Inflammatory macrophage treated with lipopolysaccharide for 4 hours (primary cell): ENCODE measurements at regions not wholly inside any gene's neighbourhood (a gene's known extent, or its start where the extent isn't known, plus 50 kb on each side); places are given as distances from the start of the nearest gene placed in this dataset.
A peak's percentile ranks its signal among the peaks of the same experiment; 100 is the strongest.
"Not testable (repeated sequence)": the region's sequence is repeated elsewhere in the genome, so short reads cannot be mapped to it uniquely, and the experiment has no call there.

Experiments used
- DNase-seq: peaks from one replicate; pipeline ENCODE4 v3.0.0-alpha.2; 2020

DNA sequence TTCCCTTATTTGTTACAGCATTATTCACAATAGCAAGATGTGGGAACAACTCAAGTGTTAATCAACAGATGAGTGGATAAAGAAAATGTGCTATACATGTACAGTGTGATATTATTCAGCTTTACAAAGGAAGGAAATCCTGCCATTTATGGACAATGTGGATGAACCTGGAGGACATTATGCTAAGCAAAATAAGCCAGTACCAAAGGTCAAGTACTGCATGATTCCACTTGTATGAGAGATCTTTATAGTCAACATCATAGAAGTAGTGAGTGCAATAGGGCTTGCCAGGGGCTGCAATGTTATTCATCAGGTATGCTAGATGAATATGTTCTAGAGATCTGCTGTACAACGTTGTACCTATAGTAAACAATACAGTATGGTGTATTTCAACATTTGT, 138.5 kb upstream of the AGR3 start:
- no peak for DNase-seq

DNA sequence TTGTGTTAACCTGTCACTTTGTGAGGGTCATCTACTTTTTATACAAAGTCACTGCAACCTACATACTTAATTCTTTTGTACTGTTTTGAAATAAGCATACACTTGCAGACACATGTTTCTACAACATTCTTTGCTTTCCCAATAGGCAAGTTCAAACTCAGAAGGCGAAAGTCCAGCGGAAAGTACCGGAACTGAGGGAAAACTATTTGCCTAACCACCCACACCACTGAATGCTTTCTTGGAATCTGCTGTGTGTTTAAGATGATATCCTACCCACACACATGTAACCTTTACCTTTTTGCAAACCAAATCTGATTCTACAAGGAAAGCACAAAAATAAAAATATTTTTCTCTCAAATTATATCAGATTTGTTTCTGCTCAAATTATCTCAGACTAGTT, 139.4 kb upstream of the AGR3 start:
- DNase-seq, result peak; percentile 49

DNA sequence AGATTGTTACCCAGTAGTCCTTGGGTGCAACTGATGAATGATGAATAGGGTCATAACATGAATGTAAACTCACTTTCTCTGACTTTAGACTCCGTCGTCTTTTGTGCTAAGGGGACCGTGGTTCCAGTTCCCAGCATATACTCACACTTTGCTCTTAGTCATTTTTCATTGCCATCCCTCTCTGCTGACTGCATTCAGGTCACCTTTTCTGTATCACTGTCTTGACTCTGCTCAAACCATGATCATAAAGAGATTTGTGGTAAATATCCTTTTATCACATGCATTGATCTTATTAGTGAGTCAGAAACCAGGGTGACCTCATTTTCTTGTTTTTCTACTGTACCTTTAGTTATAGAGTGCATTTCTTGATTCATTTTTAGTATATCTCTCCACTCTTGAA, 141.1 kb upstream of the AGR3 start:
- no peak for DNase-seq

DNA sequence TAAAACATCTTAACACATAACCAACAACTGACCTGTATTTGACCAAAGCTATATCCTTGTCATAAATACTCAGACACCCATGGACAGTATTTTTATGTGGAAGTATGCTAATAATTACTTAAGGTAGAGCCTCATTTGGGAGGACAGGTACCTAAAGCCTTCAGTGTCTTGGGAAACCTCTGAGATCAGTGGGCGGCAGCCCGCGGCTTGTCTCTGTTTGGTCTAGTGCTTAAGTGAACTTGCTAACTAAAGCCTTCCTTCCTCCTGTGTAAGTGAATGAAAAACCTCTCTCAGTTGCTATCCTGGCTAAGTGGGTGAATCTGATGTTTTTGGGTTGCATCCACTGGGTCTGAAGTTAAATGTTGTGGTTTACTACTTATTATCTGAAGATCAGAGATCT, 144.5 kb upstream of the AGR3 start:
- DNase-seq, result no peak

DNA sequence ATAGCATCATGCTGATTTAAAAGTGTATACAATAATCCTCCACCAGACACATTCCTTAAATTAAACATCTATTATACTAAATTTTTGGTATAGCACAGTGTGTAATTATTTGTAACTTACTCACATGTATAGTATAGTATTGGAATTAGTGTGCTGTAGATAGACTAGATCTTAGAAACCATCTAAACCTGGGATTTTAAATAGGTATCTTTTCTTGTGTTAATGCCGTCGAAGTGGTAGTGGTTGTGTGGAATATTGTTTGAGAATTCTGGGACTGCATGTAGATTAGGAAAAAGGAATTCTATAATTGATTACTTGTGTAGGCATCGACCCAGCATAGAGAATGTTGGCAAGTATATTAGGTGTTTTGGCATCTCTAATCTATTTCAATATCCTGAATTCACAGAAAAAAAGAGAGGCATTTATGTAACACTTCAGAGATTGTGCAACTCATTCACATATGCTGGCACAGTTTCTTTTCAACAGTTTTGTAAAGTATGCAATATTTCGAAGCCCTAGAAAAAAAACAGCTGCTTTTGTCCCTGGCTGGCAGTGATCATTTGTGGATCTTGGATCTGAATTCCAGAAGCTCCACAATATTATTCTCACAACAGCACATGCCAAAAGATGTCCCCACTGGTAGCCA, 145.5 kb upstream of the AGR3 start:
- DNase-seq, result peak; percentile 44

DNA sequence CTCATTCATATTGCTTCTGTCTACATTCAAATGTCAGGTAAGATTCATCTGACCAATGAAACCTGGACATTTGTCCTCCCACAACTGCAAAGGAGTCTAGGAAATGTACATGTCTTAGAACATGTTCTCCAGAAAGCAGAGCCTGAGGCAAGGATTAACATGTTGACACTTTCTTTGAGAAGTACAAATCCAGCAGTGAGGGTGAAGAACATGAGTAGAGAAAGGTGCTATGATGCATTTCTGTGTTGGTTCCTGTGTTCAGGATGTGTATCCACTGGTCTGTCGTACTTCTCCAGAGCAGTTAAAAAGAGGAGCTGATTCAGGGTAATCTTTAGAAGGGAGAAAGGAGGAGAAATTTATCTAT, 146.0 kb upstream of the AGR3 start:
- no peak for DNase-seq

DNA sequence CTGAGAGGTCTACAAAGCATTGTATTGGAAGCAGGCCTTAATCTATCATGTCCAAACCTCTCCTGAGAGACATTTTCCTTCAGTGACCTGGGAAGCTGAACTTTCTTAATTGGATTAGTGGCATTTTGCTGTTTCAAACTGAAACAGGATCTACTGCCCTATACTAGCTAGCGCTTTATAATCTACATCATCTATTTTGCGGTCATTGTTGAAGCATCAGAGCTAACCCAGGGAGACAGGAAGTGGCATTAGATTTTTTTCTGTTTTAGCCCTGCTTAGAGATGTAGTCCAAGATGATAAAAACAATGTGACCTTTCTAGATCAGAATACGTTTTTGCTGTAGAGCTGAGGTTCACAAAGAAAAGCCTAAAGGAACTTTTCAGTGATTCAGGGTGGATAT, 147.4 kb upstream of the AGR3 start:
- DNase-seq, result peak; percentile 21

DNA sequence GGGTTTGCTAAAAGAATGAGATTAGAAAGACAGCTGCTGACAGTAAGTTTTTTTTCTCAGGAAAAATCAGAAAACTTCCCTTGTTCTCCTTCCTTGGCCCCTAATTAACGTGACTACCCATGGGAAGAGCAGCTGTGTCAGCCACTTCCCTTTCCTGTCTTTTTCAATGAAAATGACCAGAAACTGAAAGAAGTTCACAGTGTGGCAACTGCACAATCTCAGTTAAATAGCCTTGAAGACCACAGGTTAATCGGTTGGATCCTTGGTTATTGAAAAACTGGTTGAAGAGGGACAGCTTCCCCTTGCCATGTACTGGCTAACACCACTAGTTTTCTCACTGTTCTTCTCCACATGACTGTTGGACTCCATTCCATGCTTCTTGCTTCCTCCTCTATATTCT, 148.8 kb upstream of the AGR3 start:
- peak; percentile 81 for DNase-seq

DNA sequence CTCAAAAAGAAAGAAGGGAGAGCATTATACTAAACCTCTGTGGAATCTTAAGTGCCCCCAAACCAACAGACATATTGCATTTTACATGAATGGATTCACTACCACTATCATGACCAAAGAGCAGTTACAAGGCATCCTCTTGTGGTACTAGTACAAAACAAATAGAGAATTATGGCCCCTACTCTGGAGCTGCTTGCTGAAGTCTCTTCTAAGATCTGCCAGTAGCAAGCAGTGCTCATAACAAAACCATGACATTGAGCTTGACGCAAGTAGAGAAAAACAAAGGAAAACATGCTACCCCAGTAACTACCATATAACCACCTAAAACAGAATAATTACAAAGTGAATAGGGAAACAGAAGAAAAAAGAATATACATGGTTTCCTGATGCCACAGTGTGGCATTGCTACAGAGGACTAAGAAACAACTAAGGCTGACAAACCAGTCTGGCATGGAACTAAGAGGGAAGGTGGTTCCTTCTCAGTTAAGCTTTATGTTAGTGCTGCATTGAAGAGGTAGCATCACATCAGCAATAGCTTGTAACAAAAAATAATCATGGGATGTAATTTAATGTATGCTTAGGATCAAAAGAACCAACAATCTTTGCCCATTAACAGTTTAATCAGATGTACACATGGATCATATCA, 150.2 kb upstream of the AGR3 start:
- DNase-seq, result no peak

DNA sequence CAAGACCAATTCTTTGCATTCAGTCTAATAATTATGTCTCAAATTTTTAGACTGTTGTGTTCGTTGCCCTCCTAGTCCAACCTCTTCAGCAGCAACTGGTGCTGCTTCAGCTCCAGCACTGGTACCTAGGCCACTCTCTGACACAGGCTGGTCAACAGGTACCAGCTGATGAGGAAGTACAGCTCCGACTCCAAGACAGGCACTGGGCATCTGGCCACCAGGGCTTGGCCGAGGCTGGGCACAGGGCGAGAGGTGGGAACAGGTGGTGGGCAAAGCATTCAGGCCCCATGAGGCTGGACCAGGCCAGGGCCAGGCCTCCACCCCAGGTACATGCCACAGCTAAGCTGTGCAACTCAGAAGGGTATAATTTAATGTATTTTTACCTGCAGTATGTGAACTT, 151.5 kb upstream of the AGR3 start:
- DNase-seq, result no peak

DNA sequence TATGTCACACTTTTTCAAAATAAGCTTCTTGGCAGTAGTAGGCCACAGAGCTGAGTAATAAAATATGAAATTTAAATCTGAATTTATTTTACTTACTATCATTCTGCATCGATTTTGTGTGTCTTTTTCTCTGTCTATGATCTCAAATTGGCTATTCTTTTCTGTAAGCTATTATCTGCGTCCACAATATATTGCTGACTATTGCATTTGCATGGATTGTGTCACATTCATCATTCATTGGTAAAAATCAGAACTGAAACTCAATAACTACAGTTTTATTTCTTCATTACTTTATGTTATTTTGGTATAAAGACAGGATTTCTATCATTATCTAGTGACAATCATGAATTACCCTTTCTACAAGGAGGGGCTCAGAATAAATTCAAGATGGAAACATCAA, 154.8 kb upstream of the AGR3 start:
- peak; percentile 27 for DNase-seq

DNA sequence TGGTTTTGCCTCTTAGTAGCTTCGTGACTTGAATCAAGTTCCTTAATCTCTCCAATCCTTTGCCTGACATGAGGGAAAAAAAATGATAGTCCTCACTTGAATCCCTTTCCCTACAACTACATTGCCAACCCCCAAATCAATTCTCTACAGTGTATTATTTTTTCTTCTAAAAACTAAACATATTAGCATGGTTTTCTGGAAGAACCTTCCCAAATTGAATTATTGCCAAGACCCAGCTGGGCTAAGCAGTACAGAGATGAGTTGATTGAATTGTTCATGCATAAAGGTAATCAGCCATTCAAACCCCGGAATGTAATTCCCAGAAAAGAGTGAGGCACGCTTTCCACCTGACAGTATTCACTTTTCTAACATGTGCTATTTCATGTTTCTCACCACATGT, 155.6 kb upstream of the AGR3 start:
- no peak for DNase-seq

DNA sequence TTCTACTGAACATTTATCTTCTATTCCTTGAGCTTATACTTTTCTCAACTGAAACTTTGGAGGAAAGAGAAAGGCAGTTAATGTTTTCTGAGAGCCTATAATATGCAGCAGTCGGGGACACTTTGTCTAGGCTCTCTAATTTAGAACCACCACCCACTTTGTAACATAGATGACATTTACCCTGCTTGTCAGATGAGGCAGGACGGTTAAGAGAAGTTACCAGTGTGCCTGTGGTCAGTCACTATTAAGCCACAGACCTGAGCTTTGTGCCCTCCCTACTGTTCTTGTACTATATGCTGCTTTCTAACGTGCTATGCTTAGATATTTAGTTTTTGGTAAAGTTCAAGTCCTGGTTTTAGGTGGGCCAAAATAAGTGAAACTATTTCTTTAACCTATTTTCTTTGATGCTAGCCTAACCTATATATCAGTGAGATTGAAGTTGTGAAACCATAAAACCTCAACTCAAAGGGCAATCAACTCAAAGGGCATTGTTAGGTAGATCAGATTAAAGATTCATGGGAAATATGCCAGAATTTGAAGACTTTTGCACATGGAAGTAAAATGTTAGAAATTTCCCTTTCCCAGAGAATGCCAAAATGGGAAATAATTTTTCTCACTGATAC, 156.5 kb upstream of the AGR3 start:
- DNase-seq, result peak; percentile 21

DNA sequence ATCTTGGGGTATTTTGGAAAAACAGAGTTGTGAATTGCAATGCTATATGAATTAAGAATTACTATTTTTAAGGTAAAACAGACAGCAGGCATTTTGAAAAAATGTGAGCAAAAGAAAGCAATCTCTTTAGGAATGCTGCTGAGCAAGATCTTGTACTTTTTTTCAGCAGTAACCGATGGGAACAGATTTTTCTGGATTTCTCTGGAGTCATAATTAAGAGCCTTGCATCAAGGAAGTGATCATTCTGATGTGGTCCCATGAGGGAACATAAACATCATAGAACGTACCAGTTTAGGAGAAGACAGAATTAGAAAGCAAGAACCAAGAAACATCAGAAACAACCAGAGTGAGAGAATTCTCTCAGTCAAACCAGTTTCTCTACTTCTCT, 157.0 kb upstream of the AGR3 start:
- no peak for DNase-seq

DNA sequence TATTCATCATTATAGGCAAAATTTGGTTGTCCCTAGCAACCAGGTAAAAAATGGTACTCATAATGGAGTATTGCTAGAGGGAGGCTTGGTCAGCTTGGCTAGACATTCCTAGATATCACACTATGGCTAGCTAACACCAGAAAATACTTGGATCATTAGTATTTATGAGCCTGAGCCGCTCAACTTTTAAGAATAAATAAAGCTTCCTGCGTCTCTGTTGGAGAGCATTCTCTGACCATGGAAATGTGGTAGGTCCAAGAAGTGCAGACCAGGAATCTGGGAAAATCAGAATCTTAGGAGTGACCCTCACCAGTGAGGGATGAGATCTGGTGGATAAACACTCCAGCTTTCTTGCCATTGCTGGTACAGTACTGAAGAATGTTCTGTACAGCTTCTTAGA, 157.6 kb upstream of the AGR3 start:
- DNase-seq, result no peak

DNA sequence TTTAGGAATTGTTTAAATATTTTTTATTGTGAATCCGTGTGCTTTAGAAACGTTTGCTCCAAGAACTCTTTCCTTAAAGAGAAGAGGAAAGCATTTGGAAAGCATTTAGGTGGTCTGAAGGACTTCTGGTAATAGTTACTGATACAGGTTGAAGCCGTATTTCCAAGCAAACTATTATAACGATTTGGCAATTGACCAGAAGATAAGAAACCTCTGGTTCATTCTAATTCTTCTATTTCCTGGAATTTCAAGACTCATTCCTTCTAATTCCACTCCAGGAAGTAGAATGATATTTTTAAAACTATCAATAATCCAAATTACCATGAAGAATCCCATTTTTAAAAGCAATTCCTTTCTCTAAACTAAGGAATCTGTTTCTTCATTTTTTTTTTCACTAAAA, 158.9 kb upstream of the AGR3 start:
- DNase-seq, result no peak

DNA sequence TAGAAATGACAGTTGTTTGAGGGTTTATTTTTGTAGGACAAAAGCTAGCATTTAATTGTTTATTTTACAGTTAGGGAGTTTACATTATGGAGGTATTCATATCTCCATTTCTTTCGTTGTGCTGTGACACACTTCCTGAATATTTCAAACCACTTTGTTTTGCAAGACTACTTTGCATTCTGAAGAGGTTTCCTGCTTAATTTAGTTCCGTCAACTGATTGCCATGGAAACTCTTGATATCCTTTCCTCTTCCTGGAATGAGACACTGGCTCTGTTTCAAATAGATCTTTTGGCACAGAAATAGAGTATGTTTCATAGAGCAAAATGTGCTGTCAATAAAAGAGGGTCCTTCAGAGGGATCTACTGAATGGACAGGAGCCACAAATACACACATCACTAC, 159.5 kb upstream of the AGR3 start:
- DNase-seq, result peak; percentile 96

DNA sequence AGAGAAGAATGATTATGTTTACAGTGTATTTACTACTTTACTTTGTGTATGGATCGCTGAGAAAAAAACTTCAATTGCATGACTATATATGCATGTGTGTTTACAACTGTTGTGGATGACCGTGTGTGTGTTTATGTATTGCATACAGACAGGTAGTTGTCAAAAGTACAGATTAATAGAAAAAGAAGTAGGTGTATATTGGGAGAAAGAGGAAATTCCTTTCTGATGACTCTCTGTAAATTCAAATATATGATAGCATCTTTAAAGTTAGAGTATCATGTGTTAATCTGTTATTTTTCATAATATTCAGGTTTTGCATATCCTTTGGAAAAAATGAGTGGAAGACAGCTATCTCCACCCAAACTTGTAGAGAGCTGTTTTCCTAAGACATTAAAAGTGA, 160.4 kb upstream of the AGR3 start:
- DNase-seq, result peak; percentile 46

DNA sequence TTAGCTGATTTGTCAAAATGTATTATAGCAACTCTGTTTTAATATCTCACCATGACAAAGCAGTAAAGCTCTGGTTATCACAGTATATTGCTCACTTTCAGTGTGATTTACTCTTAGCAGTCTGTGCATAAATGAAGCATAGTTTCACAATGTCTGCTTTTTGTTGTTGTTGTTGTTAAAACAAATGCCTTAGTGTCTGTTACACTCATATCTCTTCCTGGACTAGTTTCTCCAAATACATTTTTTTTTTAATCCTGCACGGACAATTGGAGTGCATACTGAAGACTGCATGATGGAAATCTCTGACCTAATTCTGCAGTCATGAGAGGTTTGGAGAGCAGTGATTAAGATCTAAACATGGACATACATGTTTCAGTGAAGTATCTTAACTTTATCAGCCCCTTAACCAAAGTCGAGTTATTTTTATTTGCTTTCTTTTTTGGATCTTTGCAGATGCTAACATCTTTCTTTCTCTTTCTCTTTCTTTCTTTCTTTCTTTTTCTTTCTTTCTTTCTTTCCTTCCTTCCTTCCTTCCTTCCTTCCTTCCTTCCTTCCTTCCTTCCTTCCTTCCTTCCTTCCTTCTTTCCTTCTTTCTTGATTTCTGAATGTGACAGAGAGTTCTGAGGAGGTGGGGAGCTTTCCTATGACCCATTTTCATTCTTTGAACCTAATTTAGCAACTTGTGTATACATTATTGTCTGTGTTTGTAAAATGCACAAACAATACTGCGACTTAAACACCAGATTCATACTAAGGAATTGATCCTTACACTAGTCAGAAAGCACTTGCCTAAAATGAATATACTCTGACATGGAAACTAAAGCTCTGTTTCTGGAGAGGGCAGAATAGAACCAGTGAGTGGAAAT, 161.5 kb upstream of the AGR3 start:
- peak; percentile 61 for DNase-seq

DNA sequence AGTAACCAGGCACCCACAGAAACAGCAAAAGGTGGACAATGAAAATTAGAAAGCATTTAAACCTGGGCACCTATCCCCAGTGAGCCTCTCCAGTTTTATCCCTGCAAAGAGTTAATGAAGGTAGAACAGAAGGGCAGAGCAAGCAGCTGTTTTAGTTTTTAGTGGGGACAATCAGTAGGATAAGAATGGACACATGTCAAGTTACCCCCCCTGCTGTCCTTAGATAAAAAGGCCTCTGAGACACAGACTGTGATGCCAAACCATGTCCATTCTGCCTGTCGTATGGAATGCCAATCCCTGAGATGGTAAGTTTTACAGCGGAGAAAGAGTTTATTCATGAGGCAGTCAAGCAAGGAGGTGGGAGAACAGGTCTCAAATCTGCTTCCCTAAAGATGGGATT, 162.6 kb upstream of the AGR3 start:
- DNase-seq, result no peak

DNA sequence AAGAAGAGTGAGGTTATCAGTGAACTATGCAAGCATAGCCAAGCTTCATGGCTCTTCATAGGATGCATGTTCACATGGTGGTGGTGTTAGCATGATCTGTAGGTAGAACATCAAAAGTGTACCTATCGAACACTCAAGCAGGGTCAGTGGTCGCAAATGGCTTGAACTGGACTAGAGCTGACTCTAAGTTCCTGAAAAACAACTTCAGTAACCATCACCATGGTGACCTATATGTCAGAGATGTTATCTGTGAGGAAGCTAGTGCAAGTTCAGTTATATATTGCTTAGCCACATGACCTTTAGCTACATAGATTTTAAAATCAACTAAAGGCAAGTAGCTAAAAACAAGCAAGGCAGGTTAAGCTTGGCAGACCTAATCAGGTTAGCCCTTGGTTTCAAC, 163.1 kb upstream of the AGR3 start:
- peak; percentile 33 for DNase-seq

DNA sequence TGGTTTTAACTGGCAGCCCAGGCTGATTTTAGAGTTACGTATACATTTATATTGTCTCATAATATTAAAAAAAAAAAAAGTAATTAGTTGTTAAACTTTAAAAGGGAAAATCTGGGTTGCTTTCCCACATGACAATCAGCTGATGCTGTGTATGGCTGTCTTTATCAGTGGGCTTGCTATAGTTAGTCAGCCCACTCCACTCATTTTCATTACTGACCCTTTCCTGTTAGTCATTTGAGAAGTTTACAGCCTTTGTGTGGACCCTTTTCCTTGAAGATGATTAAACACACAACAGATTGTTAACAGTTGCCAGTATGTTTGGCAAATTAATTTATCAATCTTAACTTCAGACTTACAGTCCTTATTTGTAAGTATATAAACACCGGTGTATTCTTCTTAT, 164.5 kb upstream of the AGR3 start:
- no peak for DNase-seq

DNA sequence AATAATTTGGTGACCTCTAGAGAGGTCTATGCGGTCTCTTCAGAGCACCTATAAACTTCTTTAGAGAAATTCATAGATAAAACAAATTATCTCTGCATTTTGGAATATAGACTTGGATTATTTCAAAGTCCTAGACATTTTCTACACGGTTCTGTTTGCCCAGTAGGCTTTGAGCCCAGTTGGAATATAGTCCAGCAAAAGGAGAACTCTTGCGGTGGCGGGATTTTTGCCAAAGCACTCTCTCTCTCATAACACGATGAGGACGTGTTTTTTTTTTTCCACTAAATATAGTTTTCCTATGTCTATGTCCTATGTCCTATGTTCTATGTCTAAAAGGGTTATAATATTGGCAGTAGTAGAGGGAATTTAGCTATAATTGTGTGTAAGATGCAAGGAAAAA, 164.9 kb upstream of the AGR3 start:
- DNase-seq, result no peak

DNA sequence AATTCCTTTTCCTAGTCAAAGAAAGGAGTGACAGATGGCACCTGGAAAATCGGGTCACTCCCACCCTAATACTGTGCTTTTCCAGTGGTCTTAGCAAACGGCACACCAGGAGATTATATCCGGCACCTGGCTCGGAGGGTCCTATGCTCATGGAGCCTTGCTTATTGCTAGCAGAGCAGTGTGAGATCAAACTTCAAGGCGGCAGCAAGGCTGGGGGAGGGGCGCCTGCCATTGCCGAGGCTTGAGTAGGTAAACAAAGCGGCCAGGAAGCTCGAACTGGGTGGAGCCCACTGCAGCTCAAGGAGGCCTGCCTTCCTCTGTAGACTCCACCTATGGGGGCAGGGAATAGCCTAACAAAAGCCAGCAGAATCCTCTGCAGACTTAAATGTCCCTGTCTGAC, 171.4 kb upstream of the AGR3 start:
- not testable (repeated sequence) for DNase-seq
